Natural killer cell (primary cell): ENCODE measurements at regions not wholly inside any gene's neighbourhood (a gene's known extent, or its start where the extent isn't known, plus 50 kb on each side); places are given as distances from the start of the nearest gene placed in this dataset.
"Not testable (repeated sequence)": the region's sequence is repeated elsewhere in the genome, so short reads cannot be mapped to it uniquely, and the experiment has no call there.

Experiments
- ATAC-seq, 3 donors: fragments of 150-1000 bp in 2 of 3; fragments of 200-7000 bp in 1 of 3; cut with Tn5 transposase; 1 replicate in 1 of 3; 2 replicates in 2 of 3; pipeline ENCODE4 v1.10.0; 2021; ENCODE audit warnings: mild to moderate bottlenecking in 2 of 3, moderate library complexity in 2 of 3
- DNase-seq, 2 donors: peaks; one replicate each; pipeline versions ENCODE4 v3.0.0 to v3.0.0-alpha.2; 2013 to 2021; ENCODE audit warnings: mixed read lengths in 1 of 2
- H3K27ac ChIP-seq: one replicate; pipeline ENCODE4 v1.5.1; 2013; ENCODE audit warnings: mild to moderate bottlenecking, low read length
- H3K27me3 ChIP-seq: one replicate; pipeline ENCODE4 v1.6.1; 2013; ENCODE audit warnings: low read length; ENCODE audit not compliant: control insufficient read depth, insufficient read depth
- H3K36me3 ChIP-seq: one replicate; pipeline ENCODE4 v1.6.1; 2013; ENCODE audit warnings: low read length; ENCODE audit not compliant: control insufficient read depth, insufficient read depth
- H3K4me1 ChIP-seq: one replicate; pipeline ENCODE4 v1.6.1; 2013; ENCODE audit warnings: low read length; ENCODE audit not compliant: control insufficient read depth, insufficient read depth
- H3K4me3 ChIP-seq: one replicate; pipeline ENCODE4 v1.5.1; 2013; ENCODE audit warnings: low read length
- H3K9me3 ChIP-seq: one replicate; pipeline ENCODE4 v1.6.1; 2013; ENCODE audit warnings: low read length; ENCODE audit not compliant: control insufficient read depth, insufficient read depth
- H3K27ac Mint-ChIP-seq, 2 donors: one replicate each; pipeline ENCODE4 v1.8.0; 2022; ENCODE audit warnings: mild to moderate bottlenecking in 2 of 2, mixed read lengths in 2 of 2, moderate library complexity in 1 of 2
- H3K27me3 Mint-ChIP-seq, 2 donors: one replicate each; pipeline ENCODE4 v1.8.0; 2022; ENCODE audit warnings: low read depth in 2 of 2, mixed read lengths in 2 of 2
- H3K36me3 Mint-ChIP-seq: one replicate; pipeline ENCODE4 v1.8.0; 2022; ENCODE audit warnings: mixed read lengths
- H3K4me1 Mint-ChIP-seq, 2 donors: one replicate each; pipeline ENCODE4 v1.8.0; 2022; ENCODE audit warnings: mixed read lengths in 2 of 2
- H3K4me3 Mint-ChIP-seq: one replicate; pipeline ENCODE4 v1.8.0; 2022; ENCODE audit warnings: mild to moderate bottlenecking, moderate library complexity, mixed read lengths
- H3K9me3 Mint-ChIP-seq, 2 donors: one replicate each; pipeline ENCODE4 v1.8.0; 2022; ENCODE audit warnings: mixed read lengths in 2 of 2
- WGBS: methylation state at CpG from one replicate; pipeline ENCODE4 v1.1.7; 2013; ENCODE audit warnings: missing lambda C conversion rate; ENCODE audit not compliant: insufficient coverage; 5-methylcytosine and 5-hydroxymethylcytosine counted together
- intact Hi-C: fragments of 100-400 bp; cut with micrococcal nuclease; formaldehyde crosslinking; loops from one replicate; pipeline ENCODE4 v1.14.2; 2022
- TF ChIP-seq, protein P1 (sequence below): fragments of 200-600 bp; IDR thresholded peaks from one replicate; pipeline ENCODE4 v1.8.0; 2022; ENCODE audit warnings: antibody characterized with exemption

DNA sequence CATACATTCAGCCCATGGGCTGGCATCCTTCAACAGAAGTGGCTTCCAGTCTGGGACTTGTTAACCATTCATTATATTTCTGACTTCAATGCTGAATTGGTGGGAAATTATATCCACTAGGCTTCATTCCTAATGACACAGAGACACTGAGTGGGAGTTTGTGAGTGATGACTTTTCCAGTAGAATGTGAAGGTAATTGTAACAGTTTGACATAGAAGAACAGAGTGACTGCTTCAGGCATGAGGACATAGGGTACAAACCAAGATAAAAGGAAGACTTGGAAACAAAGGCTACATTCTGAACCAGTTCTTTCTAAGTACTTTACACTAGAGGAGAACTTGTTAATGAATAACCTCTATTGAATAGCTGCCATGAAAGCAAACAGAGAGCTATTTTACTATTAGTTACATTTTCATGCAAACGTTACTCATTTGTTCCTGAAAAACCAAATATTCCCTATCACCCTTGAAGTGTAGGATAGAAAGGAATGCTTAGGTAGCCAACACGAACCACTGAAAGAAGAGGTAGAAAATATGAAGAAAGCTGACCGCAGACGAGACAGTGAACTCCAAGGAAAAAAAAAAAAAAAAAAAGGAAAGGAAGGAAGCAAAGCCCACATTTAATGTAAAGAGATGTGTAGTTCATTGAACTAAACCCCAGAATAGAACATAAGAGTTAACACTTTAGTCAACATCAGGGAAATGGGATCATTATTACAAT, 237.0 kb upstream of the SEMA3C start:
- Histone ChIP-seq H3K27ac (no peak overlapping the region), H3K36me3 (no peaks in the 10 kb centered on the region), H3K4me3 (no peak overlapping the region), H3K9me3 (no peaks in the 10 kb centered on the region), H3K4me1 (no peaks in the 10 kb centered on the region), H3K27me3 (no peaks in the 10 kb centered on the region)
- Mint-ChIP-seq H3K27me3 (no peaks in the 10 kb centered on the region), H3K36me3 (no peaks in the 10 kb centered on the region), H3K4me3 (no peak overlapping the region), H3K9me3 (peaks cover 5 to 15% of the 10 kb centered on the region in 2 donors), H3K27ac (no peak overlapping the region), H3K4me1 (no peaks in the 10 kb centered on the region)
- TF ChIP-seq, protein P1, sequence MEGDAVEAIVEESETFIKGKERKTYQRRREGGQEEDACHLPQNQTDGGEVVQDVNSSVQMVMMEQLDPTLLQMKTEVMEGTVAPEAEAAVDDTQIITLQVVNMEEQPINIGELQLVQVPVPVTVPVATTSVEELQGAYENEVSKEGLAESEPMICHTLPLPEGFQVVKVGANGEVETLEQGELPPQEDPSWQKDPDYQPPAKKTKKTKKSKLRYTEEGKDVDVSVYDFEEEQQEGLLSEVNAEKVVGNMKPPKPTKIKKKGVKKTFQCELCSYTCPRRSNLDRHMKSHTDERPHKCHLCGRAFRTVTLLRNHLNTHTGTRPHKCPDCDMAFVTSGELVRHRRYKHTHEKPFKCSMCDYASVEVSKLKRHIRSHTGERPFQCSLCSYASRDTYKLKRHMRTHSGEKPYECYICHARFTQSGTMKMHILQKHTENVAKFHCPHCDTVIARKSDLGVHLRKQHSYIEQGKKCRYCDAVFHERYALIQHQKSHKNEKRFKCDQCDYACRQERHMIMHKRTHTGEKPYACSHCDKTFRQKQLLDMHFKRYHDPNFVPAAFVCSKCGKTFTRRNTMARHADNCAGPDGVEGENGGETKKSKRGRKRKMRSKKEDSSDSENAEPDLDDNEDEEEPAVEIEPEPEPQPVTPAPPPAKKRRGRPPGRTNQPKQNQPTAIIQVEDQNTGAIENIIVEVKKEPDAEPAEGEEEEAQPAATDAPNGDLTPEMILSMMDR: no peak
- no peak for DNase-seq
- WGBS: 72% methylated on average over 3 of the region's 4 CpGs
- no peak for ATAC-seq
- intact Hi-C loops: no loop called here

DNA sequence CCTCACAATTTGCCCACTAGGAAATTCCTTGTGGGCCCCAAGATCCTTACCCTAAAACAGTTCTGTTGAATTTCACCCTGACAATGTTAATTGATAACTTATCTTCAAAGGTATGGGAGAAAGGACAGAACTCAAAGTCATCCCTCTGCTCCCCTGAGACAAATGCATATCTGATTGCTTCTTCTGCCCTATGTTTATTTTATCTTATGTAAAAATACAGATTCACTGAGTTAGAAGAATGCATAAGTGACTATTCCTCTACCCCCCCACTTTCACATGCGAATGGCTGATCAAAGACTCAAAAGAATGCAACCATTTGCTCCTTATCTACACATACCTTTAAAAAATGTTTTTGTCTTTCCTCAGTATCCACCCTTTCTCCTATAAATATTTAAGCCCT, 235.7 kb upstream of the SEMA3C start:
- DNase-seq: no peak
- no peak overlapping the region for H3K27ac ChIP-seq
- H3K9me3 ChIP-seq: no peaks in the 10 kb centered on the region
- Mint-ChIP-seq H3K9me3 (peaks cover 5 to 15% of the 10 kb centered on the region in 2 donors), H3K4me1 (no peaks in the 10 kb centered on the region), H3K36me3 (no peaks in the 10 kb centered on the region), H3K27ac (no peak overlapping the region), H3K4me3 (no peak overlapping the region), H3K27me3 (no peaks in the 10 kb centered on the region)
- H3K27me3 ChIP-seq: no peaks in the 10 kb centered on the region
- WGBS: 100% methylated on average over 1 of the region's 1 CpG
- no peaks in the 10 kb centered on the region for H3K4me1 ChIP-seq
- intact Hi-C loops: no loop called here
- H3K4me3 ChIP-seq: no peak overlapping the region
- TF ChIP-seq, protein P1: no peak
- ATAC-seq: no peak
- no peaks in the 10 kb centered on the region for H3K36me3 ChIP-seq

DNA sequence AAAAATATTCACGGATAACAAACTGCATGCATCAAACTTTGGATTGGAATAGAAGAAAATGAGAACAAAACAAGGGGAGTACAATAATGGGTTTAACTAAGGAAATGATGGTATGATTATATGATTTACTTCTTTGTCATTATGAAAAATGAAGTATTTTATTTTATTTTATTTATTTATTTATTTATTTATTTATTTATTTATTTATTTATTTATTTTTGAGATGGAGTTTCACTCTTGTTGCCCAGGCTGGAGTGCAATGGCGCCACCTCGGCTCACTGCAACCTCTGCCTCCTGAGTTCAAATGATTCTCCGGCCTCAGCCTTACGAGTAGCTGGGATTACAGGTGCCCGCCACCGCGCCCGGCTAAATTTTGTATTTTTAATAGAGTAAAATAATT, 234.1 kb upstream of the SEMA3C start:
- H3K27ac Mint-ChIP-seq, H3K27me3 ChIP-seq, H3K36me3 ChIP-seq, ATAC-seq, H3K4me1 Mint-ChIP-seq, H3K27me3 Mint-ChIP-seq, DNase-seq, H3K27ac ChIP-seq, H3K36me3 Mint-ChIP-seq, H3K4me3 ChIP-seq, H3K4me3 Mint-ChIP-seq, H3K4me1 ChIP-seq, H3K9me3 ChIP-seq, intact Hi-C loops: not testable (repeated sequence)
- WGBS: 94% methylated on average over 9 of the region's 9 CpGs
- H3K9me3 Mint-ChIP-seq: peaks cover 7 to 18% of the 10 kb centered on the region in 2 donors

DNA sequence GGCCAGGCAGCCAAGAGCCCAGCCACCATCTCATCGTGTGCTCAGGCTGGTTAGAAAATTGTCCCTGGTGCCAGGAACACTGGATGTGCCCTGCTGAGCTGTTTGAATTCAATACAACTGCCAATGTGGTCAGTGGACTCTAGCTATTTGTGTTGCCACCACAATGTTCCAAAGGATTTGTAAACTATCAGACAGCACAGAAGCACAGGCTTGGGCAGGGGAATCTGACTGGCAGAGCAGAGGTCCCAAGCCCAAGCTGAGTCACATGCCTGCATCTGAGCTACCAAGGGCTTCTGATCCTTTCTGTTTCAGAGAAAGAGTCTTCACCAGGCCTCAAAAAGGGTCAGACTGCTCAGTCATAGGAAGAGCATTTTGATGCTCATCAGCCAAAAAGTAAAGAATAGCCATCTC, 232.1 kb upstream of the SEMA3C start:
- H3K9me3 Mint-ChIP-seq: peaks cover 7 to 16% of the 10 kb centered on the region in 2 donors
- H3K36me3 Mint-ChIP-seq: no peaks in the 10 kb centered on the region
- H3K27me3 Mint-ChIP-seq: no peaks in the 10 kb centered on the region
- Histone ChIP-seq H3K4me3 (no peak overlapping the region), H3K36me3 (no peaks in the 10 kb centered on the region), H3K4me1 (no peaks in the 10 kb centered on the region), H3K27me3 (no peaks in the 10 kb centered on the region), H3K27ac (no peak overlapping the region), H3K9me3 (no peaks in the 10 kb centered on the region)
- ATAC-seq (no peak), DNase-seq (no peak)
- no peaks in the 10 kb centered on the region for H3K4me1 Mint-ChIP-seq
- H3K4me3 Mint-ChIP-seq: no peak overlapping the region
- intact Hi-C loops: no loop called here
- WGBS: 75% methylated on average over 1 of the region's 1 CpG
- TF ChIP-seq, protein P1: no peak
- H3K27ac Mint-ChIP-seq: no peak overlapping the region
